ENCODE measurements at regions not wholly inside any gene's neighbourhood (a gene's known extent, or its start where the extent isn't known, plus 50 kb on each side); places are given as distances from the start of the nearest gene placed in this dataset.
A peak's percentile ranks its signal among the peaks of the same experiment; 100 is the strongest.

DNA sequence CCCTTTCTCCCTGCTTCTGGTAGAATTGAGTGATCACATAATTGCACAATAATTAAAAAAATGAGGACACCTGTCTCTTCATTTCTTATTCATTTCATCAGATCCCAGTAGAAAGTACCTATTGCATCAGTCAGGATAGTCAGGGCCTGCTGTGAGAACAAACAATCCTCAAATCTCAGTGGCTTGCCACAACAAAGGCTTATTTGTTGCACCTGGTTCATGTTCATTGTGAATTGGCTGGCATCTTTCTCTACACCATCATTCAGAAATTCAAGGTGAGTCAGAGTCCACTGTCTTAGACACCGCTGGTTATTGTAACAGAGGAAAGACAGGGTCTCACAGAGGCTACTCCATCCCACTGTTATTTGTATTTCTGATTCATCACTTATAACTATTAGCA is 409.8 kb downstream of the STIM2 start:
- no peak for DNase-seq

DNA sequence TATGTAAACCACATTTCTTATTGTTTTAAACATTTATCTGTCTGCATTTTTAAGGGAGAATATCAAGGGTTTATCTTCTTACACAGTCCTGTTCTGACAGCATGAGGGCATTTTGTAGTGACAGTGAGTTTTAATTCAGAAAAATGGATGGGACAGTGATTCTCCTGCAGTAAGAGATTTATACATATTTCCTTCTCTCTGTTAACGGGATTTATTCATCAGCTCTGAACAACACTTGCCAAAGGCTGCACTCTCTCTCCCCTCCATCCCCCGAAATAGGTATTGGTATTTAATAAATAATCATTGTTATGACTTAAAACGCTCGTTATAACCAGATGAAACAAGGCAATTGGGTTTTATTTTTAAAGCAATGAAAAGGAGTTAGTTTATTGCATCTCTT is 410.9 kb downstream of the STIM2 start:
- no peak for DNase-seq

DNA sequence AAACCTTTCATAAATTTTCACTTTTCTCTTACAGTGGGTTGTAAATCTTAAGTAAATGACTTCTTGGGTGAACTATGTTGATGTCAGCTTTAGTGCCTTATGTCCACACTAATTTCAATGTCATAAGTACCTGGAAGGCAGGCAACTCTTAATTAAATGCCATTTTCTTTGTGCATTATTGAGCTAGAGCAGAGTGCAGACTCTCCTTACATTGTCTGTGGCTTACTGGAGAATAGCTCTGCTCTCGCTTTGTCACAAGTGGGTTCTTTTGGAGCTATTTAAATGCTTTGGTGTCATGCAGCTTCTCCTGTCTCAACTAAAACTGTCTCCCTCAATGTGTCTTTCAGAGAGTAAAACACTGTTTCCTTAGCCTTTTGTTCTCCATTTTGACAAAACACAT is 411.6 kb downstream of the STIM2 start:
- no peak for DNase-seq

DNA sequence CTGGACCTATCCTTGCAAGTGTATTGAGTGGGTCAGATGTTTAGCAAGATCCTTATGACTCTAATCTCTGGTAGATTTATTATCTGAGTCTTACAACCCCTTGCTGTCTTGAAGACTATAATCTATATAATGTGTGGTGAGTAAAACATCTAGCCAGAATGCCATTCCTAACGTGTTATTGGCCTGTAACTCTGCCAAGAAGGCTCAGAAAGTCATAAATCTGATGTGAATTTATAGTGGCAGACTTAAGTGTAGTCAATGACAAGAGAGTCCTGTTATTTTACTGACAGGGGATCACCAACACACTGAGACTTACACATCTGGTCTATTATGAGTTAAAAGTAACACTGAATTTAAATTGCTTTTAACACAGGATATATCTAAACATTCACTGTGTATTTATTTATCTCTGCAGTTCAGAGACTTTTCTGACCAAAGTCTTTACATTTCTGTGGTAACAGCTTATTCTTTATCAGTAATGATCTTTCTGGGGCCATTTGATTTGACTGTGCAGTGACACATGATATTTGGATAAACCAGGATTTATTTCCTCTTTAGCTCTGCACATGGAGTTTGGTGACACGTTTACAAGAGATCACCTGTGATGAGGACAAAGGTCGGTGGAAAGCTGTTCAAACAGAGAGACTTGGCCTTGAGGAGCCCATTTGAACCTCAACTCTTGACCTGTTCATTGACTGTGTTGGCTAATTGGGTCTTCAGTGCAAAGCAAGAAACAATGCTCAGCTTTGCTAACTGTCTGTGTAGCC is 415.8 kb downstream of the STIM2 start:
- DNase-seq, result no peak

DNA sequence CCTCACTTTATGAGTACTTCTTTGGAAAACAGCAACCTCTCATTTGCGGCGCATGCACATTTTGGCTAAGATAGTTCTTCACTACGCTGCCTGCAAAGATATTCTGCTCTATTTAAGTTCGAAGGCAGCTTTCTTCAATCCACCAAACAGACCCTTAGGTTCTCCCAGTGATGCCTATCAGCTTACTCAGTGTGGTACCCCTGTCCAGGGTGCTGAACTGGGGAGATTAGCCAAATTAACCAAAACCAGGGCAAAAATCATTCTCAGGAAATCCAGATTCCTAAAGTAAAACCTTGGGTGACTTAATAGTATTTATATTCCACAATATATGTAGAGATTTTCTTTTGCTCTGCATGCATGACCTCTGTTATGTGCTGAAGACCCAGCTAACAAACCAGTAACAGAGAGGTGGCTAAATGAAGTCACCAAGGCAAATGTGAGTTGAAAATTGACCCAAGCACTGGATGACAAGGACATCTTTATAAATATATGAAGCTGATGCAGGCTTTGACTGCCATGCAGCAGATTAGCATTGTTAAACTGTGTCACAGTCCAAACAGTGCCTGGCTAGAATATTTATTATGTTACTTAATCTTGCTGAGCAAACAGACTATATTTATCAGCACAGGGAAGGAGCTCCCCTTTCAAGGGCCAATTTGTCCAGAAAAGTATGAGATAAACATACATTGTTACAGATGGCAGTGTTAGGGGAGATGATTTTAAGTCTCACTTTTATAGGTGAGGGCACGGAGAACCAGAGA is 418.2 kb downstream of the STIM2 start:
- DNase-seq, result peak; percentile 20

DNA sequence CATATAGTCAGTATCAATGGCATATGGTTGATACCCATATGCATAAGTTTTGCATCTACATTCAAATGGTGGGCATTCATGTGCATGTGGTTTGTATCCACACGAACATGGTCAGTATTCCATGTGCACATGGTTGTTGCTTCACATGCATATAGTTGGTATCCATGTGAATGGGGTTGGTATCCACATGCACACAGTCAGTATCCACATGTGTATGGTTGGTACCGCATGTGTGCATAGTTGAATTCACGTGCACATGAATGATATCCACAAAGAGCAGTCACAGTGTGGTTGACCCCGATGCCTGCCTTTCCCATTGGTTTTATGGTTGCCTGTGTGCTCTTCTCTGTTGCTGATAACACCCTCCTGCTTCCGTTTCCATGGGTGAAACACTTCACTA is 427.9 kb downstream of the STIM2 start:
- DNase-seq, result no peak

DNA sequence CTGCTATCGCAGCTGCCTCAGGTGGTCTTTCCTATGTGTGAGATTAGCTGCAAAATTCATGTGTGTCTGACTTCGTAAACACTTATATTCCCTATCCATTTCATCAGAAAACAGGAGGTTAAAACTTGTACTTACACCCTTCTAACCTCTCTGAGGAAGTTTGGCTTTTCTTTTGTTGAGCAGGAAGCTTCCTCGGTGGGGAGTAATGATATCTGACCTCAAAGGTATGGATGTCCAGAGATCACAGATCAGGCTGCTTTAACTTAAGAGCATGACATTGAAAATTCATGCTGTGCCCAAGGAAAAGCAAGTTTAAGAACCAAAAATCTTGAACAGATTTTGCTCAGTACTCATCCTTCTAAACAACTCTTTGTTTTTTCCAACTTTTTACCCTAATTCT is 429.1 kb downstream of the STIM2 start:
- DNase-seq, result no peak

DNA sequence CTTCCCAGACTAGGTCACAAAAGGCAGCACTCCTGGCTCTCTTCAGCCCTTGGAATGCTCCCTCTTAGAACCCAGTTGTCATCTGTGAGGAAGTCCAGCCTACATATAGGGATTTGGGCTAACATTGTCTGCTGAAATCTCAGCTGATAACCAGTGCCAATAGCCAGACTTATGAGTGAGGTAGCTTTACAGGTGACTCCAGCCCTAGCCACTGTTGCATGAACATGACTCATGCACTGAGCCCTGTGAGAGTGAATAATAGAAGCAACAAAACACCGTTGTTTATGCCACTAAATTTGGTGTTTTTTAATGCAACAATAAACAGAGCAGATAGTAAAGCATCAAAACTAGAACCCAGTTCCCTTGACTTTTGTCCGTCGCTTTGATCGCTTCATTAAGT is 433.2 kb downstream of the STIM2 start:
- DNase-seq, result no peak

DNA sequence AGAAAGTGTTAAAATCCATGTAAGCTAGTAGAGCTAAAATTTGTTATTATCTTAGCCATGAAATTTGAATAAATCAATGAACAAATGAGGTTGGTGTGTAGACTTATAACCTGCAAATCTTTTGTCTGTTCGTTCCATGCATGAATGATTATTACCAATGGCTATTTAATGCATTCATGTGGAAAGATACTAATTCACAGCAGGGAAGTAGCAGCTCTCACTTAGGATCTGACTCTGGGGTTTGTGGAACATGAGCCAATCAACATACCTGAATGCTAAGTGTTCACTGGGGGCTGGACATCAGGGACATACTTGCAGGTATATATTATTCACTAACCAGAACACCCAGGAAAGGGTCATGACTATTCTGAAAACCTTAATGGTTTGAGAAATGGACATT is 444.1 kb downstream of the STIM2 start:
- no peak for DNase-seq

DNA sequence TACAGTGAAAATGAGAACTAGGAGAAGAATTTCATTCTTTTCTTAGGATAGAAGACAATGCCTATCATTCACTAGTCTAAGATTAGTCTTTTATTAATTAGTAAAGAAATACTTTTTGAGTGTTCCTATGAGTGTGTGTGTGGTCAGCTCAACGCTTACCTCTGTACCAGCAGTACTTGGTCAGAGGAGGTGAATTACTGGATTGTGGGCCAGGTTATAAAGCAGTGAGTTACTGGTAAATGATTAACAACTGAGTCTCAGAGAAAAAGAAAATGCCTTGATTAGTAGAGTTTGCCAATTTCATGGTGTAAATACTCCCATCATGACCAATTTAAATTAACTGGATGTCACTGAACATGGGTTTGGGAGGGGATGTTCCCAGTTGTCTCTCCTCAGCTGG is 444.6 kb downstream of the STIM2 start:
- no peak for DNase-seq

DNA sequence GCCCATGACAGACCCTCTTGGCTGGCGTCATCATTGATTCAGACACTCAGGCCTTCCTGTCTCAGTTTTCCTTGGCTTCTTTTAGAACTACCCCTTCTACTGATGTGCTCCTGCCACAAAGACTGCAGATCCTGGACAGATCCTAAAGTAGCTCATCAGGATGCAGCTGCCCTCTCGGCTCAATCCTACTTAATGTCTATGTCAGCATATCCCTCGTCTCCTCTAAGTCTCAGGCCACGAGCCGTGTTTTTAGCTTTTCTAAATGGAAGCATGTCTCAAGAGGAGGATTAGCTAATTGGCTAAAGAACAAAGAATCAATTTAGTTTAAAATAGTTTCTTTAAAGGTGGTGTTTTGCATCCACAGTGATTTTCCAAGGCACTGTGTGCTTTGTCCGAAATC is 447.7 kb downstream of the STIM2 start:
- DNase-seq, result no peak

DNA sequence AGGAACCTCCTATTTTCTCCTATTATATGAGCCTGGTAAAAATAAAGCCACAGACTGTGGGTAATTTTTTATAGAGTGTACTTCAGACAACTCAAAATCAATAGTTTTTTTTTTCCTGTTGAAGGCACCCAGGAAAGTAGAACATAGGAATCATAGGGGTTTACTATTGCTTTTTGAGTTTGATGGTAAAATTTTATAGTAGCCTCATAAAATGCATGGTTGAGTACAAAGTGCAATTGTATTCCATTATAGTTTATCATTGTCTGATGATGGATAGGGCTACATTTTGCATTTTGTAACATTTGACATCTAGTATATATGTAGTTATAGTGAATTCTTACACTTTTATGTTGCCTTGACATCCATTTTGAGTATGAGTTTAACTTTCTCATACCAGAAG is 455.0 kb downstream of the STIM2 start:
- no peak for DNase-seq

DNA sequence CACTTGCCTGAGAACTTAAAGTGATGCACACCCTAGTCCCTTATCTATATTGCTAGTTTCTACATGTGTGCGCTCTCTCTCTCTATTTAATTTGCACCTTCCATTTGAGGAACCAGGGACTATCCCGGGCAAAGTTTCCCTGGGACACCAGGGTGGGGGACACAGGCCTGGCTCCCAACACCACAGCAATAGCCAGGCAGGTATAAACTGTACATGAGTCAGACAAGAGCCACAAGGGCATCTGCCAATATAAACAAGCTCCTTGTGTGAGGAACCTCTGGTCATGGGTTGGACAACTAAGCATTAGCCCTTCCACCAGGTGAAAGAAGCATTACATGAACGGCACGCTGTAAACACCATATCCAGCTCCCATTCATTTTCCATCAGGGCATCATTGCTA is 455.5 kb downstream of the STIM2 start:
- no peak for DNase-seq

DNA sequence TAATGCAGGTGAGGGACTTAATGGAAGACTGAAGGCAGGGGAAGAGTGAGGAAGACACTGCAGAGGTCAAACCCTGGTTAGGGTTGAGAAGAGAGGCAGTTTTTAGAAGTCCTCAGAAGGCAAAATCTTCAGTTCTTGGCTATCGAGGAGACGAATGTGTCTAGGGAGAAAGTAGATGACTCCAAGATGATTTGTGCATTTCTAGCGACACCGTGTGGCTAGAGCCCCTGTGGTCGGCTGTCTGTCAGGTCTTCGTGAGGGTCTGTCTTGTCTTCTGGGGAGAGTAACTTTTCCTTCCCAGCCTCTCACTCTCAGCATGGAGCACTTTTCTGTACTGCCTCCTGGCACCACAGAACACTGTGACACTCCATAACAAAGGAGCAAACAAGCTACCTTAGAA is 458.1 kb downstream of the STIM2 start:
- peak; percentile 8 for DNase-seq

DNA sequence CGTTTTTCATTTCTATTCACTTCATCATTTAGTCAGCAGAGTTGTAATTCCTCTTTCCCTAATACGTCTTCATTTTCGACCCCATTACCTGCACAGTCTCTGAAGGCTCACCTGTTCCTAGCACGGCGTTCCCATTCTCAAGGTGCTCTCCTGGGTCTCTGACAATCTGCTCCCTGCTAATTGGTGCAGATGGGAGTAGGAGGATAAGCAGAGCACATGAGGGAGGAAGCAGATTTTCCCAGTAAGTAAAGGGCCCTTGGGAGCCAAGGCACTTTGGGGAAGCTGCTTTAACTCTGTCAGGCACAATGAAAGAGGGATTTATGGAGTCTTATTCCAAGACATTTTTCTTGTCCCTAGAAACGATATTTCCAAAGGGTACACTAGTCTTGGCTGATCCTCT is 466.4 kb downstream of the STIM2 start:
- no peak for DNase-seq

DNA sequence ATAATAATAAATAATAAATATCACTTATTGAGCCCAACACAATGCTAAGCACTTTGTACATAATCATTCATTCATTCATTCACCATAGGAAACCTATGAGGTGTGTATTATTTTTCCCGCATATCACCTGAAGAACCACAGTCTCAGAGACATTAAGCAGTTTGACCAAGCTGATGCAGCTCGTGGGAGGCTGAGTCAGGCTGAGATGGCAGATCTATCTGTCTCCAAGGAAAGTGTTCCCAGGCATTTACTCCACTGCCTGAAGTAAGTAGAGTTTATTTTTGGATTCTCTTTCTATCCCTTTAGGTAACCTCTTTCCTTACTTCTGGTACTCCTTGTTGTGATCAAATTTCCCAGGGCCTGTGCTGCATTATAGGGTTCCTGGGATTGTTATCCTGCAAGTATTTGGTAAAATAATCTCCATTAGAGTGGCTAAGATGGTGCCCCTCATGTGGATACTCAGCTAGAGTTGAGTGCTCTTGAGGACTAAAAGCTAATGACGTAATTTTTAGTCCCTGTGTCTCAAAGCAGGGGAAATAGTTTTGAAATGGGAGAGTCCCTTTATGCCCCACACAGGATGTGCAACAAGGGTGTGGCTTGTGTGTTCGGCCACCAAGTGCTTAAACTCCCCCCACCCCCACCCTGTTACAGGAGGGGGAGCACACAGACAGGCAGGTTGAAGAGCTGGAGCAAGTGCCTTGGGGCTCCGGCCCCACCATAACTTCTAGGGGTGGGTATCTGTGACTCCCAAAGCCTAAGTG is 467.0 kb downstream of the STIM2 start:
- no peak for DNase-seq

DNA sequence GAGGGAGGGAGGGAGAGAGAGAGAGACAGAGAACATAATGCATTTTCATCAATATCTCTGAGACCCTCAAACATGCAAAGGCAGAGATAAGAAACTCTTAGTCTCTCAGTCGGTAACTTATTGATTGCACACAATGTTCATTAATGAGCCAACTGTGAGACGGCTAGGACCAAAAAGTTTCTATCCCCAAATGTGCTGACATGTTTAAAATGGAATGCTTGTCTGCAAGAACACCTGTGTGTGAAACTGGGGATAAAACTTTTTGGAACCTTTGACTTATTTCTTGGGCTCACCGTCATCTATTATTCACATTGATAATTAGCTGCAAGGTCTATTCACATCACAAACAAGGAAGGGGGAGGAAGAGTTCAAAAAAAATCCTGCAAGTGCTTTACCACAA is 477.9 kb downstream of the STIM2 start:
- DNase-seq, result no peak

DNA sequence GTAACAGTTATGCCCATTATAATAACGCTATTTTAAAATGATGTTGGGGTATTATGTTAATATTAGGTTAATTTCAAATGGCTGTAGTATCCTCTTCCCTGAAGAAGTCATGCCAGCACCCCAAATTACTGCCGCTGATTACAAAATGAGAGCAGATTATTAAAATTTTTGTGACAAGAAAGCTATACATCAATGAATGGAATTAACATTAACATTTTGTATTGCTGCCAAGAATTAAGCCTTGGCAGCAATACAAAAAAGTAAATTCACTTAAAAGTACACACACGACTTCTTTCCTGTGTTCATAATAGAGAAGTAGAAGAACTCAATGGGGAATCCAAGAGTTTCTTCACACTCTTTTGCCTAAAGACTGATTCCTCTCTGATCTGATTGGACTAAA is 482.8 kb downstream of the STIM2 start:
- DNase-seq, result no peak

DNA sequence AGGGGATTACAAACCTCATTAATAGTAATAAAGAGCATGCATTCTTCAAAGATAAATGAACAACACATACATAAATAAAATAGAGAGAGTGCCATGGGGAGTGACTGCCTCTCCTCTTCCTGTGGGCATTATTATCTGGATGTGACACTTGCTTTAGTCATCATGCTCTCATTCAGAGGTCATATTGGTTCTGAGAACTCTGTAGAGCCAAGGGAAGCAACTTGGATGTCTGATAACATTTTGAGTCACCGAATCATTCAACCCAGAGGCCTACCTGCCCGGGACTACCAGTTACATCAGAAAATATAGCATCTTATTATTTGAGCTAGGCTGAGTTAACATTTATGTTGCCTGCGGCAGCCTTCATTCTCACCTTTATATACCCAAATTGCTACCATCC is 489.5 kb downstream of the STIM2 start:
- DNase-seq, result peak; percentile 1

DNA sequence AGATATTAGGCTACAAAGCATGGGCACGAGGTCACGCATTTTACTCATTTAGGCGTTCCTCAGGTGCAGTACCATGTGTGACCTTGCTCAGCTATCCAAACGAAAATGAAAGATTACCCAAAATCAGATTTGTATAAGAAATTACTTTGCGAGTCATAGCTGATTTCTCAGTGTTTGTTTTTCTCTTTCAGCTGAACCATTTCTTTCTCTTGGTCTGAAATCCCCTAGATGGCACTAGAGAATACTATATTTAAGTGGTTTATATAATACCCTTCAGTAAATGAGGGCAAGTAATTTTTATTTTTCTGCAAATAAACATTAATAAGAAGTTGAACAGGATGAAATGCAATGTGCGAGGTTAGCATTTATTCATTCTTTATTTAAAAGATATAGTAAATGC is 496.6 kb downstream of the STIM2 start:
- peak; percentile 4 for DNase-seq

DNA sequence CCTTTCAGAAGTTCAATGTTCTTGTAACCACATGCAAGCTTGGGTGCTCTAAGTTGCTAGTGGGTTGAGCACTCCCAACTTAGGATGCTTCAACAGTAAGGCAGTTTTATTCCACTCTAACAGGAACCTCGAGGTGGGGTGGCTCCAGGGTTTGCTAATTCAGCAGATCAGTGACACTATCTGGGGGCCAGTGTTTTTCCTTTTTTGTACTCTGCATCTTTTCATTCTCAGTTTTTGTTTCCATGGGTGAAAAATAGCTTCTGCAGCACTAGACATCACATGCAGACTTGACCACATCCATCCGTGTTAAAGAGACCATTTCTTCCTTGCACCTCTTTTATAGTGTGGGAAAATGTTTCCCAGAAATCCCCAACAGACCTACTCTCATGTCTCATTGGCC is 497.6 kb downstream of the STIM2 start:
- no peak for DNase-seq

DNA sequence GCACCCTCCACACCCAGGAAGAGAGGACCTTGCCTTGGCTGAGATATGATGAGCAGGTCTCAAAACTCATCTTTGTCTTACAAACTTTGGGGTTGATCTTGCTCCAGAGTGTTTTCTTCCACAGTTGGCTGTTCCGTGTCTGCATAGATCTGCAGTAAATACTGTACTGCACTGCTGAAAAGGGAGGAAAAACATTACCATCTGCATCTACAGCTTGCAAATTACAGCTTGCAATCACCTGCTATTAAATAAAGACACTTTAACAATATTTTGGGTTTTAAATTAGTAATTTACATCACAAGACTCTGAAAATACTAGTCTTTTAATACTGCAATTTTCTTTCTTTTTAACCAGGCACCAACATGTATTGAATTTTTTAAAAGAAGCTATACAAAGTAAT is 499.5 kb downstream of the STIM2 start:
- no peak for DNase-seq

DNA sequence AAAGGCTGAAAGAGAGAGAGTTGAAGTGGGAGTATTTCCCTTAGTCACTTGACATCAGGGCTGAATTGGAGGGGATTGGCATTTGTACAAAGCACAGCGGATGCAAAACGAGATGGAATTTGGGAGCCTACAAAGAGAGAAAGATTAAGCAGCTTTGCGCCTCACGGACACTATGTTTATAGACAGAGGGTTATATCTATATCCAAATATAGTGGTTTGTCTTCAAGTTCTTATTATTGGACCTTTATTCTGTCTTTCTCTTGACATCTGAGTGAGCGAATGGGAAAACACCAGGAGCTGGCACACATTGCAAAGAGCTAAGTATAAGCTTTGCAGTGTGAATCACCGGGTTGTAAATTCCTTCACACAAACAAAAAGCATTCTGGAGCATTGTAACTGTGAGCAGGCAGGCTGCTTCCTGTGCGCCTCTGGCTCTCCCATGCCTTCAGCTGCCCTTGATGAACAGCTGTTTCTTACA is 500.2 kb downstream of the STIM2 start:
- peak; percentile 57 for DNase-seq

DNA sequence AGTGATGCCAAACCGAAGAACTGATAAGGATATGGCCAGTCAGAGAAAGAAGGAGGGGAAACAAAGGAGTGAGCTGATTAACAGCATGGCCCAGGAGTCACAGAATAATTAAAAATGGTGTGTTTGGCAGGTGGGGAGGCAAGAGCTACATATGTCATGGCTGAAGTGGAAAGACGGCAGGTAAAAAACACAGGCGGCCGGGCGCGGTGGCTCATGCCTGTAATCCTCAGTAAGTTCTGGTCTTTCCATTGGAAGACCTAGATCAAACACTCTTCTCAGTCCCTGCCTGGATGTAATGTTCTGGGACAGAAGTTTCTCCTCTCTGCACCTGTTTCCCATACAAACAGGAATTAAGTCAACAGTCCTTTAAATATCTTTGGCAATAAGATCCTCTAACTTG is 503.9 kb downstream of the STIM2 start:
- no peak for DNase-seq
